Activated naive CD4-positive, alpha-beta T cell treated with anti-CD3 and anti-CD28 coated beads, Interleukin-2, amount 10 ng/mL, durations not matched to agents 7 days and 5 days (primary cell): ENCODE measurements at regions not wholly inside any gene's neighbourhood (a gene's known extent, or its start where the extent isn't known, plus 50 kb on each side); places are given as distances from the start of the nearest gene placed in this dataset.
"Not testable (repeated sequence)": the region's sequence is repeated elsewhere in the genome, so short reads cannot be mapped to it uniquely, and the experiment has no call there.

Experiments used
- CTCF ChIA-PET: fragments of 350-600 bp; sonication (Branson Sonifier 250); formaldehyde crosslinking; loops from one replicate; lab custom pipeline; 2021; ENCODE audit warnings: antibody characterized with exemption; lab: Charles Lee
- DNase-seq: peaks from one replicate; pipeline ENCODE4 v3.0.0-alpha.2; 2020
- H3K27ac Mint-ChIP-seq: one replicate; pipeline ENCODE4 v1.8.0; 2021; ENCODE audit warnings: mild to moderate bottlenecking, moderate library complexity, mixed read lengths
- H3K27me3 Mint-ChIP-seq: one replicate; pipeline ENCODE4 v1.8.0; 2021; ENCODE audit warnings: mild to moderate bottlenecking, mixed read lengths
- H3K36me3 Mint-ChIP-seq: one replicate; pipeline ENCODE4 v1.8.0; 2021; ENCODE audit warnings: mixed read lengths
- H3K4me1 Mint-ChIP-seq: one replicate; pipeline ENCODE4 v1.8.0; 2021; ENCODE audit warnings: mixed read lengths
- H3K4me3 Mint-ChIP-seq: one replicate; pipeline ENCODE4 v1.8.0; 2021; ENCODE audit warnings: mild to moderate bottlenecking, moderate library complexity, mixed read lengths
- H3K9me3 Mint-ChIP-seq: one replicate; pipeline ENCODE4 v1.8.0; 2021; ENCODE audit warnings: mixed read lengths

- H3K27me3 Mint-ChIP-seq: no peaks in the 10 kb centered on the region
- H3K36me3 Mint-ChIP-seq: no peaks in the 10 kb centered on the region
- H3K4me1 Mint-ChIP-seq: no peaks in the 10 kb centered on the region
- no peak overlapping the region for H3K27ac Mint-ChIP-seq
- no peaks in the 10 kb centered on the region for H3K9me3 Mint-ChIP-seq
- CTCF ChIA-PET: no interaction called here
- DNase-seq: no peak
- H3K4me3 Mint-ChIP-seq: no peak overlapping the region
These were observed 491.0 kb upstream of the PIK3R1 start for GRCh38 chr5:67724412-67725135.

DNA sequence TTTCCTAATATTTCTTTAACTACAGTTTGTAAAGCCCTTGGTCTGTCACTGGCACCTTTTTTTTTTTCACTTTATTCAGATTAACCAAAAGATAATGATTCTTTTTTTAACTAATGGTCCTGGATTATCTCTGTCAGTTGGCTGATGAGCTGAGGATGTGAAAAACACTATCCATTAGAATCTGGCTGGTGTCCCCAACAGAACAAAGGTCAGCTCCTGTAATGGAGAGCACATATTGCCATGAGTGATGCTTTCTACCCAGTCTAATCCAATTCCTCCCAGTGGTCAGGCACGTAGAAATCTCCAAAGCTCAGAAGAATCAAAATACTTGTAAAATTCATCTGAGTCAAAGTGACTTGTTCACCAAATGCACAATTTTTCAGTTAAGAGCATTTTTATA is 491.7 kb upstream of the PIK3R1 start:
- DNase-seq: no peak
- no peak overlapping the region for H3K27ac Mint-ChIP-seq
- no peaks in the 10 kb centered on the region for H3K27me3 Mint-ChIP-seq
- CTCF ChIA-PET: no interaction called here
- H3K4me1 Mint-ChIP-seq: no peaks in the 10 kb centered on the region
- no peaks in the 10 kb centered on the region for H3K36me3 Mint-ChIP-seq
- no peak overlapping the region for H3K4me3 Mint-ChIP-seq
- H3K9me3 Mint-ChIP-seq: no peaks in the 10 kb centered on the region

- H3K4me3 Mint-ChIP-seq, H3K27ac Mint-ChIP-seq, DNase-seq, H3K27me3 Mint-ChIP-seq, H3K9me3 Mint-ChIP-seq, H3K4me1 Mint-ChIP-seq, CTCF ChIA-PET, H3K36me3 Mint-ChIP-seq: not testable (repeated sequence)
These were observed 493.0 kb upstream of the PIK3R1 start for GRCh38 chr5:67722582-67722981.

- CTCF ChIA-PET: no interaction called here
- Mint-ChIP-seq H3K4me3 (no peak overlapping the region), H3K4me1 (no peaks in the 10 kb centered on the region), H3K9me3 (no peaks in the 10 kb centered on the region), H3K36me3 (no peaks in the 10 kb centered on the region), H3K27ac (no peak overlapping the region), H3K27me3 (no peaks in the 10 kb centered on the region)
- DNase-seq: no peak
These were observed 495.3 kb upstream of the PIK3R1 start for GRCh38 chr5:67720162-67720772.

GRCh38 chr5:67702008-67702407 is 505.4 kb upstream of the CD180 start:
- CTCF ChIA-PET: interaction anchor here (1.0 kb wide), 1 partner anchor 392 kb away, joined by 3 read pairs; no protein-coding TSS in a partner anchor
- peaks cover 3% of the 10 kb centered on the region for H3K27me3 Mint-ChIP-seq

DNA sequence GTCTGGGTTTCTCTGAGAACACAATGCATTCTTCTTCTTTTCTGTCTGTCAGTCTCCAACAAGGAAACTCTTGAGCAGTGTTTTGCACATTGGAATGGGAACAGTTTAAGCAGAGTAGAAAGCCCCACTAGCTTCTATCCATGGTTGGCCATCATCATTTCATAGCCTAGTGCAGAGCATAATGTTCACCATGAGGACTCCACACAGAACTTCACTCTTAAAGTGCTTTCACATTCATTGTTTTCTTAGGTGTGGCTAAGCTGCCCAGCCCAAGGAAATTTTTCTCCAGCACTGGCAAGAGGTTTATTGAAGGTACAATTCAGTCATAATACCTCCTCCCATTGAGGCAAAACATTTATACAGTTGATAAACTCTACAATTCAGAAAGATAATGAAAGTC is 503.0 kb upstream of the CD180 start:
- no peak overlapping the region for H3K4me3 Mint-ChIP-seq
- no peak for DNase-seq
- peaks cover 3% of the 10 kb centered on the region for H3K27me3 Mint-ChIP-seq
- peaks cover 6% of the 10 kb centered on the region for H3K9me3 Mint-ChIP-seq
- CTCF ChIA-PET: no interaction called here
- no peak overlapping the region for H3K27ac Mint-ChIP-seq
- H3K4me1 Mint-ChIP-seq: no peaks in the 10 kb centered on the region
- H3K36me3 Mint-ChIP-seq: no peaks in the 10 kb centered on the region

More at GRCh38 chr5:67702008-67702407, 505.4 kb upstream of the CD180 start:
- Mint-ChIP-seq H3K27ac (no peak overlapping the region), H3K4me3 (no peak overlapping the region), H3K36me3 (no peaks in the 10 kb centered on the region), H3K4me1 (no peaks in the 10 kb centered on the region), H3K9me3 (peaks cover 6% of the 10 kb centered on the region)
- no peak for DNase-seq

GRCh38 chr5:67696446-67696845 is 499.8 kb upstream of the CD180 start:
- Mint-ChIP-seq H3K36me3 (no peaks in the 10 kb centered on the region), H3K27me3 (peaks cover 3% of the 10 kb centered on the region), H3K4me1 (no peaks in the 10 kb centered on the region), H3K9me3 (peaks cover 2% of the 10 kb centered on the region), H3K27ac (no peak overlapping the region), H3K4me3 (no peak overlapping the region)
- CTCF ChIA-PET: no interaction called here
- DNase-seq: no peak

- Mint-ChIP-seq H3K9me3 (no peaks in the 10 kb centered on the region), H3K27ac (no peak overlapping the region)
- CTCF ChIA-PET: no interaction called here
These were observed 498.8 kb upstream of the CD180 start for GRCh38 chr5:67695369-67695768.

GRCh38 chr5:67694810-67695191 is 498.2 kb upstream of the CD180 start:
- no peak overlapping the region for H3K27ac Mint-ChIP-seq
- no peak for DNase-seq
- CTCF ChIA-PET: no interaction called here
- no peaks in the 10 kb centered on the region for H3K36me3 Mint-ChIP-seq
- no peak overlapping the region for H3K4me3 Mint-ChIP-seq
- H3K4me1 Mint-ChIP-seq: no peaks in the 10 kb centered on the region
- H3K9me3 Mint-ChIP-seq: no peaks in the 10 kb centered on the region
- H3K27me3 Mint-ChIP-seq: peaks cover 3% of the 10 kb centered on the region

More at GRCh38 chr5:67695369-67695768, 498.8 kb upstream of the CD180 start:
- no peaks in the 10 kb centered on the region for H3K36me3 Mint-ChIP-seq
- H3K4me3 Mint-ChIP-seq: no peak overlapping the region
- no peaks in the 10 kb centered on the region for H3K4me1 Mint-ChIP-seq
- H3K27me3 Mint-ChIP-seq: peaks cover 3% of the 10 kb centered on the region
- DNase-seq: no peak

- Mint-ChIP-seq H3K4me3 (no peak overlapping the region), H3K36me3 (no peaks in the 10 kb centered on the region), H3K4me1 (no peaks in the 10 kb centered on the region), H3K27ac (no peak overlapping the region), H3K9me3 (no peaks in the 10 kb centered on the region), H3K27me3 (peaks cover 3% of the 10 kb centered on the region)
- no peak for DNase-seq
- CTCF ChIA-PET: no interaction called here
These were observed 497.6 kb upstream of the CD180 start for GRCh38 chr5:67693956-67694809.

- CTCF ChIA-PET: no interaction called here
- Mint-ChIP-seq H3K4me3 (no peak overlapping the region), H3K36me3 (no peaks in the 10 kb centered on the region), H3K27ac (no peak overlapping the region), H3K4me1 (no peaks in the 10 kb centered on the region), H3K9me3 (no peaks in the 10 kb centered on the region), H3K27me3 (no peaks in the 10 kb centered on the region)
- DNase-seq: no peak
These were observed 490.1 kb upstream of the CD180 start for GRCh38 chr5:67686746-67687145.

DNA sequence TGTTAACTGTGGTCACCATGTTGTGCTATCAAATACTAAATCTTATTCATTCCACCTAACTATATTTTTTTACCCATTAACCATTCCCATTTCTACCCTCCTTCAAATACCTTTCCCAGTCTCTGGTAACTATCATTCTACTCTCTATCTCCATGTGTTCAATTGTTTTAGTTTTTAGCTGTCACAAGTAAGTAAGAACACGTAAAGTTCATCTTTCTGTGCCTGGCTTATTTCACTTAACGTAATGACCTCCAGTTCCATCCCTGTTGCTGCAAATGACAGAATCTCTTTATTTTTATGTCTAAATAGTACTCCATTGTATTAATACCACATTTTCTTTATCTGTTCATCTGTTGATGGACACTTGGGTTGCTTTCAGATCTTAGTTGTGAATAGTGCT is 485.1 kb upstream of the CD180 start:
- H3K4me3 Mint-ChIP-seq: no peak overlapping the region
- CTCF ChIA-PET: no interaction called here

GRCh38 chr5:67680099-67680498 is 483.5 kb upstream of the CD180 start:
- Mint-ChIP-seq H3K27ac (no peak overlapping the region), H3K36me3 (no peaks in the 10 kb centered on the region), H3K9me3 (no peaks in the 10 kb centered on the region), H3K27me3 (no peaks in the 10 kb centered on the region), H3K4me1 (no peaks in the 10 kb centered on the region), H3K4me3 (no peak overlapping the region)
- DNase-seq: no peak
- CTCF ChIA-PET: no interaction called here

More for the DNA sequence above, 485.1 kb upstream of the CD180 start:
- H3K36me3 Mint-ChIP-seq: no peaks in the 10 kb centered on the region
- DNase-seq: no peak
- no peaks in the 10 kb centered on the region for H3K27me3 Mint-ChIP-seq
- no peaks in the 10 kb centered on the region for H3K9me3 Mint-ChIP-seq
- H3K27ac Mint-ChIP-seq: no peak overlapping the region
- H3K4me1 Mint-ChIP-seq: no peaks in the 10 kb centered on the region

DNA sequence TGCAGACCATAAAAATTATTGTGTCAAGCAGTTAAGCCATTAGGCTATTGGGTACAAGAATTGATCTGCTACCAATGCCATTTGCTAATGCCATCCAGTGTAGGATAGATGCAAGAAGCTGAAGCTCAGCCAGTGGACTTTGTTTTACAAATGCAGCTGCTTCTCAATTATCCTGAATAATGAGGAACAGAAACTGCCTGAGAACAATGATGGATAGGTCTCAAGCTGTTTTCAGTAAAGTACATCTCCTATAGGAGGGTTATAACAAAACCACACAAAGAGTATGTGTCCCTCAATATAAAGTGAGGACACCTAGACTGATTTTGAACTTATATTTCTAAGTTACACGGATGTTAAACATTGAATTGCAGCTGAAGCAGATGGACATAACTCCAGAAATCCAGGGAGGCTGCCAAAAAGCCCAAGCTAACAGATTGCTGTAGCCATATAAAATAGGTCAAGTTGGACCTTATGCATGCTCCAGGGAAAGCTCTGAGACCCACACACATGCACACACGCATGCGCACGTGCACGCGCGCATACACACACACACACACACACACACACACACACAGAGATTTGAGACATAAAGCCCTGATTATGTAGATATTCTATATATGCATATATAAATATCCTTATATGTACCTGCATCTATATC is 482.7 kb upstream of the CD180 start:
- Mint-ChIP-seq H3K4me3 (no peak overlapping the region), H3K27ac (no peak overlapping the region), H3K27me3 (no peaks in the 10 kb centered on the region), H3K4me1 (no peaks in the 10 kb centered on the region), H3K36me3 (no peaks in the 10 kb centered on the region), H3K9me3 (no peaks in the 10 kb centered on the region)
- CTCF ChIA-PET: interaction anchor here (0.5 kb wide), 1 partner anchor 1855 kb away, joined by 3 read pairs; no protein-coding TSS in a partner anchor
- DNase-seq: no peak
